HG03558 (cell line): ENCODE measurements at regions not wholly inside any gene's neighbourhood (a gene's known extent, or its start where the extent isn't known, plus 50 kb on each side); places are given as distances from the start of the nearest gene placed in this dataset.

Experiments used
- ATAC-seq: cut with Tn5 transposase; IDR thresholded peaks from one replicate; pipeline ENCODE4 v1.9.1; 2021; ENCODE audit warnings: moderate number of reproducible peaks; ENCODE audit not compliant: unreplicated experiment; ENCODE audit errors: extremely low read depth

DNA sequence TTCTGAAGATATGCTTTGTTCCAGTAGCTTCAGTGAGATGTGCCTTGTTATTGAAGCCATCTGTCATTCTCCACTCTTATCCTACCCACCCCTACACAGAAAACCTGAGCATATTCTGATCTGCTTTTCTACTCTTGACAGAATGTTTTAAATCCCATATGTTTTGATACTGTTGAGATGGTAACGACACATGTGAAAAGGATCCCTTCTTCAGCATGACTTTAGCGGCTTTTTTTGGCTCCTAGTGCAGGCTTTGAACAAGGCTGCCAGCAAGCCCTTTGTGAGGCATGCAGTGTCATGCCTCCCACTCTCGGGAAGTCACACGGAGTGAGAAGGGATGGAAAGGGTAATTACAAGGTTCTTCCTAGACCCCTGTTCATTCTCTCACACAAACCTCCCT lies 228.8 kb upstream of the RGS6 start:
- no peak for ATAC-seq

DNA sequence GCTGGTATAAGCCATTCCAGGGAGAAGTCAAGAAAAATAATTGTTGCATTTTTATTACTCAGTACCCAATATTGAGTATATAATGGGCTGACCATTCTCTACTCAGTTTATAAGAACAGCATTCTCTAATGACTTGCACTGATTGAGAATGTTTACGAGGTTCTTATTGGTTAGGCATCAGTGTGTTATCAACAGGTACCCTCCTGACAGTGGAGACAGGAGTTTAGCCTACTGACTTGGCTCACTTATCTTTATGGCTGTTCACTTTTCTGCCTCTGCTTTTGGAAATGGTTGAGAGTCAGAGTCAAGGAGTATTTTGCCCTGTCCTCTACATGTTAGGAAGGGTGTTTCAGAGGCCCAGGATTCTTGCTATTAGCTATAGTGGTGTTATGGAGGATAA lies 228.0 kb upstream of the RGS6 start:
- no peak for ATAC-seq

DNA sequence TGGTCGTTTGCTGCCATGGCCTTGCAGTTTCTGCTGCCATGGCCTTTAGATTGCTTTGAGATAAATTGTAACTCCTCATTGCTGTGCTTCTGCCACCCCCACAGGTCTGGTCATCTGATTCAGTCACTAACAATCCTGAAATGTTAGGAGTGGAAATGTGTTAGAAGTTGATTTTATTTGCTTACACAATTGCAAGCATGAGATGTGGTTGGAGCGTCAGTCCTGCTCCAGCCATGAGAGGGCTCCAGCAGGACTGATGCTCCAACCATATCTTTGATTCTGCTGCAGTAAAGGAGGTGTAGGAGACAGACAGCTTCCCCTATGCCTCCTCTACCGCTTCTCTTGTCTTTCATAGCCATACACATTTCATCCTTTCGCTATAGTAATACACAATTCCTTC lies 226.8 kb upstream of the RGS6 start:
- ATAC-seq, result no peak

DNA sequence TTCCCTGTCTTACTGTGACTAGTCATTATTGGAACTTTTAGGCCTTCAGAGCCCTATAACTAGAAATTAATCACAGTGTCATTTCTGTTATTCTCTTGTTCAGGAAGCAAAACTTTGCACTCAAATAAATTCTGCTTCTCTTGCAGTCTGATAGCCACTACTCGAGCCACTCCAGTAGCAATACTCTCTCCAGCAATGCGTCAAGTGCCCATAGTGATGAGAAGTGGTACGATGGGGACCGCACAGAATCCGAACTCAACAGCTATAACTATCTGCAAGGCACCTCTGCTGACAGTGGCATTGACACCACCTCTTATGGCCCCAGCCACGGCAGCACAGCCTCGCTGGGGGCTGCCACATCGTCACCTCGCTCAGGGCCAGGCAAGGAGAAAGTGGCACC lies 223.2 kb upstream of the RGS6 start:
- no peak for ATAC-seq

DNA sequence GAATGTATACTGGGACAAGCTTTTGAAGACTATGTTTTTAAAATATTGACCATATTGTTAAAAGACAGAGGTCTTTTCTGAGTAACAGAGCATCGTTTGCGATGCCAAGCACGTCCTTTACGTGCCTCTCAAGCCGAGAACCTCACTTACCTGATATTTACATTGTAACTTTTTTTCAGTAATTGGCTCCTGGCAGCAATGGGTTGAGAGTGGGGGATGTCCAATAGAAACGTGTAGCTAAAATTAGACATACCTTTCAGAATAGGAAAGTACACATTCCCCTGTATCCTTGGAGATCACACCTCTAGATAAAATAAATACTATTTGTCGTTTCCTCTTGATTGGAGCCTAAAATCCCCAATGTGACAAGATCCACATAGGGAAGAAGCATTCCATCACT lies 222.2 kb upstream of the RGS6 start:
- no peak for ATAC-seq

DNA sequence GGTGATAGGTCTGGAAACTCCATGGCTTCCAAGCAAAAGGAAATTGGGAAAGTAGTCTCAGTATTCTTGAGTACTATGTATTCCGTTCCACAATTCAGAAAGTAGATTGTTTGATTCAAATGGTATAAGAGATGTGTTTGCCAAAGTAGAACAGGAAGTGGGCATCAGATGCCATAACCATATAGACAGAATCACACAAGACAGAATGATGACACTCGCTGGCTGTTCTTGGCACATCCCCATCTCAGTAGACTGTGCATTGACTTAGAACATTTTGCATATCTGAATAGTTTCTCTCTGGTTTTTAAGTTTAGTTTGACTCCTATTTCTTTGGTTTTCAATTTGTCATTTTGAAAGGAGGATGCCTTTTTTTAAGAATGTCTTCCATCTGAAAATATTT lies 221.1 kb upstream of the RGS6 start:
- ATAC-seq, result no peak

DNA sequence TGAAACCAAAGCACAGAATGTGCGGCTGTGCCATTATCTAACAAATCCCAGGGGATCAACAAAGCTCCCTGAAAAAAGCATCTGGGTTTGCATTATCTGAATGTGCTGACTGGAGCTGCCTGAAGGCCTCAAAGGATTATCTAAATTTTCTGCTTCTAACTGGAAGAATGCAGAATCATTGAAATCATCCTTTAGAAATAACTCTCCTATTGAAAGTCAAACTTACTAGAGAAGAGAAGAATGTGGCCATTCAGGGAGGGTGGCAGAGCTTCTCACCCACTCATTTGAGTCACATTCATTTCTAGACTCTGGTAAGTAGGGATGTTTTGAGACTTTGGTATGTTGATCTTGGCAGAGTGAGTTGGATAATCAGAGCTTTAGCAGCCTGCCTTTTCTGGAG lies 220.6 kb upstream of the RGS6 start:
- no peak for ATAC-seq

DNA sequence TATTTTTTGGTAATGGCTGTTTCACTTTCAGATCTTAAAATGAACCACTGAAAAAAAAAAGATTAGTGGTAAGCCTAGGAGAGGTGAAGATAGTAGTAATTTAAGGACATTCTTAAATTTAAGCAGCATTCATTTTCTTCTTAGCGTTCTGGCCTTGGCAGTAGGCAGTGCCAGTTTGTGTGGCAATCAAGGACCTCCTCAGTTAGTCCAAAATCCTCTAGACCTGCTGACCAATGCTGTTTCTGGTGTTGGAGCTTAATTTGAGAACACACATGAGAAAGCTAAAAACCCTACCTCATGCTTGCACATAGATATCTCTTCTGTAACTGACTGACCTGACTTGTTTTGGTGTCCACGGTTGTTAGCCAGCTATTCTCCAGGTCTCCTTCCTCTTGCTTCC lies 219.8 kb upstream of the RGS6 start:
- no peak for ATAC-seq

DNA sequence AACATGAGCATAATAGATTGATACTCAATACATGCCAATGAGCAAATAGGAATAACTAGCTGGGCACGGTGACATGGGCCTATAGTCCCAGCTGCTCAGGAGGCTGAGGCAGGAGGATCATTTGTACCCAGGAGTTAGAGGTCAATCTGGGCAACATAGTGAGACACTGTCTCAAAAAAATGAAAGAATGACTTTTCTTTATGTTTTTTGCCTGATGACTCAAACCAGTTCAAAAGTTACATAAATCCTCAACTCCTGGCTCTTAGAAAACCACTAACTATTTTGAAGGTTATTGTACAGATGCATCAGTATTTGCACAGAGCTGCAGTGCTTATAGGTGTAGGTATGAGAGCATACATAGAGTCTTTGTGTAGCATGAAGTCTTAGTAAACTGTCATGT lies 219.2 kb upstream of the RGS6 start:
- ATAC-seq, result no peak

DNA sequence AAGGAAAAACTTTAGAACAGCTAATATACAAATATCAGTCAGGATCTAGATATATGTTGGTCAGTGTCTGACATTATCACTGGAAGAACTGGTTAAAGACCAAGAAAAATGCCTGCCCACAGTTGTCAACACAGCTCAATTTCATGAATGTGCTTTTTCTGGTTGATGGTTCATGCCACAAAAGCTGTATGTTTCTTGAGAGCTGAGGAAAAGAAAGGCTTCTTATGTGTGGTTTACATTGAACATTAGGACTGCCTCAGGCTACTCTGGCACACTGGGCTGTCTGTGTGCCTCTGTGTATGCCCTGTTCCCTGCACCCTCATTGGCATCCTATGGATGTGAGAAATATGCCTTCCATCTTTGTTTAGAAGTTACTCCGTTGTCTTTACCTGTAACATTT lies 218.8 kb upstream of the RGS6 start:
- ATAC-seq, result no peak

DNA sequence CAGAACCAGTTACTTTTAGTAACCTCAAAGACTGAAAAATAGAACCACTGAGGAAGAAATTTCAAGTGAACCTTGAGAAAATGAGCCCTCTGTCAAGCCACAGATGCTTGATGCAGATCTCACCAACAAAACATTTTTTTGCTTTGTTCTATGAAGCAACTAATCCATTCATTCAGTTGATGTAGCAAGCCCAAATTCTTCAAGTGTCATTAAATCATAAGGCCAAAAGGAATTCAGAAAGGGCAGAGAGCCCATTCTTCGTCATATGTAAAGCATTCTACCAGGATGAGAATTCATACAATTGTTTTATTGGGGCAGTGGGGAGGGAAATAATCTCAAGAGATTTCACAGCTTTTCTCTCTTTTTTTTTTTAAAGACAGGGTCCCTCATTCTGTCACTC lies 218.0 kb upstream of the RGS6 start:
- no peak for ATAC-seq

DNA sequence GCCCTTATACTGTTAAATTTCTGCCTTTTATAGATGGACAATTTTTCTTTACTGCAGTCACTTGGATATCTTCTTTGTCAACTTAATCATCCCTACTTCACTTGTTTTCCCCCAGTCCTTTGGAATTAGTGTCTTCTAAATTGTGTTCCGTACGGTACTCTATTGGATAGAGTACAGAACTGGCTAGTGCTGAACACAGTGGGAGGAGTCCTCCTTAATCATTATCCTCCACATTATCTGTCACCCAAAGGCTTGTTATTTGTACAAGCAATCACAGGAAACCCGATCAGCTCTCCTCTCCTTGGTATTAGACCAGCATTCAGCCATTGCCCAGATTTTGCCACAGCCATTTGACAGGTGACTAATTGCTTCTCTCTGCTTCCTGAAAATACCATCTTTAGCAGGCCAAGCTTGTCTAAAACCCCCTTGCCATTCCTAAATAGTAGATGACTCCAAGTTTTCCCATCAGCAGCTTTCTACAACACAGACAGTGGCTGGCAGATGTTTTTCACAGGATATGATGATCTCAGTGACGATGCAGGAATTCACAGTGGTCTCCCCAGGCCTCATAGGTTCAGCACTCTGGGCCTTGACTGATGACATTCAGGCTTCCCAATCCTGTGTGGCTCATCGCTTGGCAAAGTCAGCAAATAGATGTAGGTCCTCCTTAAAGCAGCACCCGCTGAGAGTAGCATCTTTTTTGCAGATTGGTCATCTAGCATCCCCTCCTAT lies 216.0 kb upstream of the RGS6 start:
- ATAC-seq, result no peak

DNA sequence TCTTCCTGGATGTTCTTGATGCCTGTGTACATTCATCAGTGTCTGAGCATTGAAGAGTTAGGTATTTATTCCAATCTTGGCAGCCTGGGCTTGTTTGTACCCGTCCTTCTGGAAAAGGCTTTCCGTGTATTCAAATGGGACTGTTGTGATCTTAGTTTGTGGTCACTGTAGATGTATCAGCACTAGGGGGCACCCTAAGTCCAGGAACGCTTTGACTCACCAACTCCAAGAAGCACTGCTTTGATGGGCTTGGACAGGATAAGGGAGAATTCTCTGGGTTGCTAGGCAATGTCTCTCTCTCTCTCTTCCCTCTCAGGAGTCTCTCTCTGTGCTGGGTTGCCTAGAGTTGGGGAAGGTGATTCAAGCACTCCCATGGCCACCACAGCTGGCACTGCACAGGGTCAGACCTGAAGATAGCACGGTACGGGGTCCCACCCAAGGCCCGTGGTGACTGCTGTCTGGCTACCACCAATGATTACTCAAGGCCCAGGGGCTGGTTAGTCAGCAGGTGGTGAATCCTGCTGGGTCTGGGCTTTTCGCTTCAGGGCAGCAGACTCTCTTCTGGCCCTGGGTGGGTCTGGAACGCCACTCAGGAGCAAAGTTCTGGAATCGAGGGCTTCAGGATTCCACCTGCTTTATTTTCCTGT lies 211.1 kb upstream of the RGS6 start:
- no peak for ATAC-seq

DNA sequence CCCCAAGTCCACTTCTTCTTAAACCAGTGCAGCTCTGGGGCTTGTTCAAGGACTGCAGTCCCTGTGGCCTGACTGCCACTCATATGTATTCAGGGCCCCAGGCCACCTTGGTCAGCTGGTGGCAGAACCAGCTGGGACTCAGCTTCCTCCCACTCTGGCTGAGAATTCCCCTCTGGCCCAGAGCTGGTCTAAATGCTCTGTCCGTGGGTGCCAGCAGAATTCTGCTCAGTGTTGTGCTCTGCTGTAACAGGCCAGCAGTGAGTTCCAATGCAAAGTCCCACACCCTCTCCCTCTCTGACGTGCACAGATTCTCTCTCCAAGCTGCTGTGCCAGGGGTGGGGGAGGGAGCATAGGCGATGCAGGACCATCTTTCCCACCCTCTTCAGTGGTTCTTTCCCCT lies 210.4 kb upstream of the RGS6 start:
- ATAC-seq, result no peak

DNA sequence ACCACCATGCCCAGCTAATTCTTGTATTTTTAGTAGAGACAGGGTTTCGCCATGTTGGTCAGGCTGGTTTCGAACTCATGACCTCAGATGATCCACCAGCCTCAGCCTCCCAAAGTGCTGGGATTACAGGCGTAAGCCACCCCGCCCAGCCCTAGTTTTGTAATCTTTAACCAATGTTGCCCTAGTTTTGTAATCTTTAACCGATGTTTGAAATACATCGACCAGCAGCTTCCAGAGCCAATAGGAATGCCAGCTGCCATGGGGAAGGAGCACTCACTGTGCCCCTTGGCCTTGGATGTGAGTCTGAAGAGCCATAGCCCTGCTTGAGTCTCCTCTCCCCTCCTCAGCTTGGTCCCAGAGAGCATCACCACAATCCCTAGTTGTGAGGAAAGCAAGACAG lies 209.3 kb upstream of the RGS6 start:
- ATAC-seq, result no peak

DNA sequence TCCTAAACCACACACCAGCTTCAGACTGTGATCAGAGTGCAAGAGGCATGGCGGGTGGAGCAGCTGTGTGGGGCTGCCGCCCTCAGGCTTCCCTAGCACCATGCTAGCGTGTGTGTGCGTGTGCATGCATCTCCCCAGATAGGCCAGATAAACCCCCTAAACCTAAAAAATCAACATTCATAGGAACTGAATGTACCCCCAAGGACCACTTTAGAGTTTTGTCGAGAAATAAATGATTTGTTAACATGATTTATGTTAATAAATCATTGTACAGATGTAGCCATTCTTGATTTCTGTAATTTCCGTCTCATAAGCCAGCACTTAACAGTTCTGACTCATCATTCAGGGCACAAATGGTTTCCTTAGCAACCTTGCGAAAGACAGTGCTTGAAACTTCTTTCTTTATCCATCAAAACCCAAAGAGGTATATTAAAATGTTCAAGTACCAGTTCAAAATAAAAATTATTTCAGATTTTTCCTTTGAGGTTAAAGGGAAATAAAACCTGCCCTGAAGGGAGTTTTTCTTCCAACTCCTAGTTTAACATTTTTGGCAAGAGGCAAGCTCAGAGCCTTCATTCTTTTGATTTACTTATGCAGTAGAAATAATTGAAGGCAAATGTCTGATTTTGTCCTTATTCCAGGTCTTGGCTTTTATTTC lies 206.2 kb upstream of the RGS6 start:
- ATAC-seq, result no peak

DNA sequence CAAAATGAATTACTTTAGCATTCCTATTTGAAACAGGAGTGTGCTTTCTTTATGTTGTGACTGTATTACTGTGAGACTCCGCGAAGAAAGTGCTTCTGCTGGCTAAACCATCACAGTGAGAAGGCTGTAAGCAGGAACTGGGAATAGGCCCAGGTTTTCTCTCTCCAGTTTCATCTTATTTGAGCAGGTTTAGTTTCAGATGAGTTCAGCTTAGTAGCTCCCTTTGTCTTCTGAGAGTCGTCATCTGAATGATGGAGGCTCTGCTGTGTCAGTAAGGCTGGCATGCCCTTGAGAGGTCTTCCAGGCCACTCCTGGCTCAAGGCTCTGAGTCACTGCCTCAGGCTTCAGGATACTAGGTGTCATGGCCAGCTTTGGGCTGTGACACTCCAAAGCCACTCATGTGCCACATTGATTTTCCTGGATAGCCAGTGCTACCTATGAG lies 205.6 kb upstream of the RGS6 start:
- no peak for ATAC-seq

DNA sequence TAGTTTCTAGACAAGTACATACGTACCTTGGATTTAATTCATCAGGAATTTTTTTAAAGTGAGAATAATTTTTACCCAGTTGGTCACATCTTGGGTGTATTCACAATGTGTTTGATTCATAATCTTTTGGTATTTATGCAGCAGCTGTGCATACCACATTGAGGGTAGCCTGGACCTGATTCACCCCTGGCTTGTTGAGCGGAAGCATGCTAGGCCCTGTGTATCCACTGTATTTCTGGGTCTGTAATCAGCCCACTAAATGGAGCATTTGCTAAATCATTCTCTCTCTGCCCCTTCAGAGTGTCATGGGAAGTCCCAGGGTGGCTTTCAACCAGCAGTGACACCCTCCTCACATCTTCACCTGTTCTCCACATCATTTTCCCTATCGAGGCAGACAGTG lies 203.8 kb upstream of the RGS6 start:
- no peak for ATAC-seq

DNA sequence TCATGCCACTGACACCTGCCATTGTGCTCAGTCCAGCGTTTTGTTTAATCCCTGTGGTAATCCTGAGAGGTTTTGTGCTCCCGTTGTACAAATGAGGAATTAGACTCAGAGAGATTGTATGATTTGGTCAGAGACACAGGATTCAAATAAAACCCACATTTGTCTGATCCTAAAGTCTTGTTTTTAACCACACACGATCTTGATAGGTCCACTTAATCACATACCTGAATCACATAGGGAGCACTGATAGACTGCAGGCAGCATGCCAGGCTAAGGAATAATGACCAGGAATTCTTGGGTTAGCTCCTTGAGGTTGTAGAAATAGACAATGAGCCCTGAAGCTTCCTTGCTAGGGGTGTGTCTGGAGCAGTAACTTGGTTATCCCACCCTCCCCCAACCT lies 202.6 kb upstream of the RGS6 start:
- no peak for ATAC-seq

DNA sequence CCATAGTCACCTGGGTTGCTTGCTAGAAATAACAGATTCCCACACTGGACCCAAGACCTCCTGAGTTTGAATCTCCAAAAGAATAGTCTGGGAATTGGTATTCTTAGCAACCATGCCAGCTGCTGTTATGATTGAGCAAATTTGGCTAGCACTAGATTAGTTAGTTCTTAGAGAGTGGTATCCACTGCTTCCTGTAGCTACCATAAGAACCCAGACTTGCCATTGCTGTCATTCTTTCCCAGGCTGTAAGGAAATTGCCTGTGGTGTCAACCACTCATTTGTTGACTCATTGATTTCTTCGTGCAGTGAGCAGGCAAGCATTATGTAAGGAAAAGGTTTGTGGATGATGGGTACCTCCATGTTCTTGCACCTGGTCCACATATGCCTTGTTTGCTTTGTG lies 201.8 kb upstream of the RGS6 start:
- ATAC-seq, result no peak

DNA sequence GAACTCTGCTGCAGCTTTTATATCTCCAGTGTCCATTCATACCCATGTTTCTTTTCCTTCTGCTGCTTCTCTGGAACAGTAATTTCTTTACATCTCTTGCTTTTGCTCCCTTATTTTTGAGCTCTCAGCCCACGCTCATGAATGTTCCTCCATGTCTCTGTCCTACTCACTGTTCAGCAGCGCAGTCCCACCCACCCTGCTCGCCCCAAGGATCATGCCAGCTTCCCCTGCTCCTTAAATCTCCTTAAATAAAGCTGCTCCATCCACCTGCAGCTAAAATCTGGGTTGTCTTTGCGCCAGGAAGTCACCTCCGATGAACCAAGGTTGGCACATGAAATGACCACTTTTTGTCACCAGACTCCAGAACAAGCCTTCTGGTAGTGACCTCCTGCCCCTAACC lies 201.1 kb upstream of the RGS6 start:
- no peak for ATAC-seq
